ENCODE measurements at regions not wholly inside any gene's neighbourhood (a gene's known extent, or its start where the extent isn't known, plus 50 kb on each side); places are given as distances from the start of the nearest gene placed in this dataset.

GRCh38 chr16:10253409-10253808 is 71.2 kb upstream of the GRIN2A start:
- DNase-seq, result no peak

GRCh38 chr16:10255728-10256127 is 73.5 kb upstream of the GRIN2A start:
- TF ChIP-seq EZH2 (IDR thresholded peaks at IDR 0.05; ENCODE audit: borderline replicate concordance, insufficient read depth, low read depth, low read length, poor library complexity, severe bottlenecking), result no peak
- TF ChIP-seq CTCF (IDR thresholded peaks at IDR 0.05), result no peak
- ATAC-seq (ENCODE audit: low read depth), result no peak

More at GRCh38 chr16:10253409-10253808, 71.2 kb upstream of the GRIN2A start:
- Mint-ChIP-seq H3K9me3 (ENCODE audit: insufficient read depth) (no peaks in the 10 kb centered on the region), H3K4me1 (peaks cover 24% of the 10 kb centered on the region), H3K27me3 (no peaks in the 10 kb centered on the region), H3K4me3 (no peak overlapping the region), H3K27ac (no peak overlapping the region)
- Histone ChIP-seq H3K4me2 (replicated peaks; ENCODE audit: low read depth, low read length, poor library complexity, severe bottlenecking) (no peak overlapping the region), H4K20me1 (ENCODE audit: control insufficient read depth, insufficient read depth, low read length, poor library complexity, severe bottlenecking) (no peaks in the 10 kb centered on the region), H3K79me2 (ENCODE audit: control insufficient read depth, insufficient read depth, low read length) (no peaks in the 10 kb centered on the region), H3K9me3 (ENCODE audit: control extremely low read depth in 1 of 3, control insufficient read depth in 2 of 3, insufficient read depth in 1 of 3, low read length in 2 of 3) (no peaks in the 10 kb centered on the region), H3K4me1 (ENCODE audit: control insufficient read depth in 2 of 2, insufficient read depth in 2 of 2, low read length in 2 of 2) (peaks cover 12 to 22% of the 10 kb centered on the region in 2 donors), H2AFZ (ENCODE audit: insufficient read depth, low read depth, low read length, poor library complexity, severe bottlenecking) (no peak overlapping the region), H3K4me3 (ENCODE audit: control extremely low read depth in 1 of 5, extremely low read depth in 1 of 5, insufficient read depth in 1 of 5, low read depth in 2 of 5, low read length in 4 of 5) (no peak overlapping the region), H3K36me3 (replicated peaks in 1 of 2; ENCODE audit: control extremely low read depth in 1 of 2, control insufficient read depth in 1 of 2, extremely low read depth in 1 of 2, insufficient read depth in 2 of 2, low read length in 1 of 2) (no peaks in the 10 kb centered on the region), H3K27me3 (replicated peaks in 1 of 4; ENCODE audit: control extremely low read depth in 1 of 4, control insufficient read depth in 3 of 4, insufficient read depth in 4 of 4, low read length in 3 of 4) (no peaks in the 10 kb centered on the region), H3K27ac (ENCODE audit: low read length in 2 of 2) (no peak overlapping the region), H3K9ac (ENCODE audit: low read length) (no peak overlapping the region)
- intact Hi-C loops (cut with micrococcal nuclease), result no loop called here
- ChIA-PET POLR2A (no interaction called here), CTCF (interaction anchor here (1.3 to 7.0 kb wide), 4 partner anchors 9 to 261 kb away, joined by 3 to 166 read pairs (median 66); no protein-coding TSS in a partner anchor)
- ATAC-seq (ENCODE audit: low read depth), result no peak
- 78% methylated on average over 5 of the region's 10 CpGs for WGBS (ENCODE audit: insufficient coverage)
- no peak for TF ChIP-seq CTCF (IDR thresholded peaks at IDR 0.05)

More at GRCh38 chr16:10255728-10256127, 73.5 kb upstream of the GRIN2A start:
- ChIA-PET CTCF (interaction anchor here (0.8 to 7.0 kb wide), 12 partner anchors 12 to 481 kb away, joined by 3 to 166 read pairs (median 6); no protein-coding TSS in a partner anchor), POLR2A (no interaction called here)
- Histone ChIP-seq H3K27me3 (replicated peaks in 1 of 4; ENCODE audit: control extremely low read depth in 1 of 4, control insufficient read depth in 3 of 4, insufficient read depth in 4 of 4, low read length in 3 of 4) (no peaks in the 10 kb centered on the region), H3K36me3 (replicated peaks in 1 of 2; ENCODE audit: control extremely low read depth in 1 of 2, control insufficient read depth in 1 of 2, extremely low read depth in 1 of 2, insufficient read depth in 2 of 2, low read length in 1 of 2) (no peaks in the 10 kb centered on the region), H3K27ac (ENCODE audit: low read length in 2 of 2) (no peak overlapping the region), H4K20me1 (ENCODE audit: control insufficient read depth, insufficient read depth, low read length, poor library complexity, severe bottlenecking) (no peaks in the 10 kb centered on the region), H3K9ac (ENCODE audit: low read length) (no peak overlapping the region), H3K4me1 (ENCODE audit: control insufficient read depth in 2 of 2, insufficient read depth in 2 of 2, low read length in 2 of 2) (peaks cover 31 to 46% of the 10 kb centered on the region in 2 donors), H3K4me2 (replicated peaks; ENCODE audit: low read depth, low read length, poor library complexity, severe bottlenecking) (no peak overlapping the region), H2AFZ (ENCODE audit: insufficient read depth, low read depth, low read length, poor library complexity, severe bottlenecking) (no peak overlapping the region), H3K9me3 (ENCODE audit: control extremely low read depth in 1 of 3, control insufficient read depth in 2 of 3, insufficient read depth in 1 of 3, low read length in 2 of 3) (no peaks in the 10 kb centered on the region), H3K79me2 (ENCODE audit: control insufficient read depth, insufficient read depth, low read length) (no peaks in the 10 kb centered on the region), H3K4me3 (ENCODE audit: control extremely low read depth in 1 of 5, extremely low read depth in 1 of 5, insufficient read depth in 1 of 5, low read depth in 2 of 5, low read length in 4 of 5) (no peak overlapping the region)
- Mint-ChIP-seq H3K4me1 (peaks cover 42% of the 10 kb centered on the region), H3K9me3 (ENCODE audit: insufficient read depth) (no peaks in the 10 kb centered on the region), H3K27ac (no peak overlapping the region), H3K27me3 (no peaks in the 10 kb centered on the region), H3K4me3 (no peak overlapping the region)
- DNase-seq, result no peak
- 94% methylated on average over 3 of the region's 3 CpGs for WGBS (ENCODE audit: insufficient coverage)
- intact Hi-C loops (cut with micrococcal nuclease), result loop anchor here (5.0 kb wide), 1 partner anchor 132 kb away; the partner anchor contains the start of gene ATF7IP2

Measured in B cell (primary cell).